ENCODE measurements at regions not wholly inside any gene's neighbourhood (a gene's known extent, or its start where the extent isn't known, plus 50 kb on each side); places are given as distances from the start of the nearest gene placed in this dataset.

DNA sequence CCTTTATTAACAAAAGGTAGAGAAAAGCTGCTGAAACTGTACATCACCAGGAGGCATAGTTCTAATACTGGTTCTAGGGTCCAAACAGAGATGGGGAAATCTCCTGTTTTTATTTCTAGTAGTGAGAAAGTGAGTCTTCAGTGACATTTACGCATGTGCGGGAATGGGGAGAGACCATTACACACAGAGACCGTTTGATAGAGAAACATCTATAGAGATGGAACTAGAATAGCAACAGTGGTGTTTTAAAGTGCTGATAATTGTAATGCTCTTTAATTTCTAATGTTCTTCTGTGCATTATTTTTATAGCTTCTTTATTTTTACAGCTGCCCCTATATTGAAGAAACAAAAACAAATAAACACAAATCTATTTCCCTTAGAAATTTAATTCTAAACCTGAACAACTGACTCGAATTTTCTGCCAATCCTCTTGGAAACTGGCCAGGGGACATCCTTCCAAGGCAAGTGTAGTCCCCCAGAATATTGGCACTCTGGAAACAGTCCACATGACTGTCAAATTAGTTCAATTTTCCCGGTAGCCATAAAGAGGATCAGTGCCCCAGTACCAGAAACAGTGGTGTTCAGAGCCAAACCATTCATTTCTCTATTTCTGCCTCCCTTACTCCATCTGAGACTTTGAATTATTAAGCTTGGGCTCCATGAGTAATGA, 260.9 kb downstream of the ICOS start:
- TF ChIP-seq, protein P1, sequence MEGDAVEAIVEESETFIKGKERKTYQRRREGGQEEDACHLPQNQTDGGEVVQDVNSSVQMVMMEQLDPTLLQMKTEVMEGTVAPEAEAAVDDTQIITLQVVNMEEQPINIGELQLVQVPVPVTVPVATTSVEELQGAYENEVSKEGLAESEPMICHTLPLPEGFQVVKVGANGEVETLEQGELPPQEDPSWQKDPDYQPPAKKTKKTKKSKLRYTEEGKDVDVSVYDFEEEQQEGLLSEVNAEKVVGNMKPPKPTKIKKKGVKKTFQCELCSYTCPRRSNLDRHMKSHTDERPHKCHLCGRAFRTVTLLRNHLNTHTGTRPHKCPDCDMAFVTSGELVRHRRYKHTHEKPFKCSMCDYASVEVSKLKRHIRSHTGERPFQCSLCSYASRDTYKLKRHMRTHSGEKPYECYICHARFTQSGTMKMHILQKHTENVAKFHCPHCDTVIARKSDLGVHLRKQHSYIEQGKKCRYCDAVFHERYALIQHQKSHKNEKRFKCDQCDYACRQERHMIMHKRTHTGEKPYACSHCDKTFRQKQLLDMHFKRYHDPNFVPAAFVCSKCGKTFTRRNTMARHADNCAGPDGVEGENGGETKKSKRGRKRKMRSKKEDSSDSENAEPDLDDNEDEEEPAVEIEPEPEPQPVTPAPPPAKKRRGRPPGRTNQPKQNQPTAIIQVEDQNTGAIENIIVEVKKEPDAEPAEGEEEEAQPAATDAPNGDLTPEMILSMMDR (IDR thresholded peaks at IDR 0.05; ENCODE audit: extremely low read depth, missing control alignments): no peak

DNA sequence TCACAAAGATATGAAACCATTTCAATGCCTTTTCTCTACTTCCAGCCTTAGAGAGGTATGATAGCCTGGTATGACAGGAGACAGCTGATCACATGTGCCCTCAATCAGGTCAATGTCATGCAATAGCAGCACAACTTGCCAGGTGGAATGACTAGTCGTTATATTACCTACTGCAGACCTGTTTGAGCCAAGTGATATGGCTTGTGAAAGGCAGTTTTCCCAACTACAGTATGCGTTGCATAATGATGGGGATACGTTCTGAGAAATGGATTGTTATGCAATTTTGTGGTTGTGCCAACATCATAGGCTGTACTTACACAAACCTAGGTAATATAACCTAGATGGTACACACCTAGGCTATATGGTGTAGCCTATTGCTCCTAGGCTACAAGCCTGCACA, 262.8 kb downstream of the ICOS start:
- DNase-seq (ENCODE audit: low spot score): no peak
- TF ChIP-seq, protein P1 (IDR thresholded peaks at IDR 0.05; ENCODE audit: extremely low read depth, missing control alignments): no peak

More for the DNA sequence above, 260.9 kb downstream of the ICOS start:
- no peak for DNase-seq (ENCODE audit: low spot score)

DNA sequence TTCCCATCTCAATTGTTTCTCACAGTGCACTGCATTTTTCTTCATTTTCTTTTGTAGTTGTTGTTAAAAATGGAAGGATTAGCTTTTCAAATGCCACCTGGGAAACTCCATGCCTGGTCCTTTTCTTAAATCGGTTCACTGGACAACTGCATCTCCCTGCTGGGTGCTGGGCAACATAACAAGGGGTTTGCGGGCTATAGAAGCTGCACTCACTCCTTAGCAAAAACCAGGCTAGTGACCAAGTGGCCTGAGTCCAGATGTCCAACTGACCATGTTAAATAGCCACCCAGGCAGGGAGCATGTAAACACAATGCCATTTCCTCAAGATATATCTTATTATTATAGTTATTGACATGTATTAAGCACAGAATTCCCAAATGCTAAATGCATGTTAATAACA, 264.9 kb downstream of the ICOS start:
- DNase-seq (ENCODE audit: low spot score): no peak
- TF ChIP-seq, protein P1 (IDR thresholded peaks at IDR 0.05; ENCODE audit: extremely low read depth, missing control alignments): no peak

DNA sequence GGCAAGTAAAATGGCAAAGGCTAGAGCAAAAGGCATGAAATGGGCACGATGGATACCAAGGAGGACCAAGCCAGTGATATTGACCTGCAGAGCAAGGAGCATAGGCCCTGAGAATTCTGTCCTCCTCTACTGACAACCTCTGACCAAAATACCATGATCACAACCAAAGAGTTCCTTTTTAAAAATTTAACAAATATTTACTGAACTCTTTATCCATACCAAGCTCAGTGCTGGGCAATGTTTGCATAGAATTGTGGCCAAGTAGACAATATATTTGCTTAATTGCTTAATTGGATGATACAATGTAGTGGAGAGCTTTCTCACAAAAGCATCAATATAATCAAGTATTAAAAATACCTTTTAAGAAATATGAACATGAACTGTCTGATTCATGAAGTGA, 265.7 kb downstream of the ICOS start:
- TF ChIP-seq, protein P1 (IDR thresholded peaks at IDR 0.05; ENCODE audit: extremely low read depth, missing control alignments): no peak
- no peak for DNase-seq (ENCODE audit: low spot score)

DNA sequence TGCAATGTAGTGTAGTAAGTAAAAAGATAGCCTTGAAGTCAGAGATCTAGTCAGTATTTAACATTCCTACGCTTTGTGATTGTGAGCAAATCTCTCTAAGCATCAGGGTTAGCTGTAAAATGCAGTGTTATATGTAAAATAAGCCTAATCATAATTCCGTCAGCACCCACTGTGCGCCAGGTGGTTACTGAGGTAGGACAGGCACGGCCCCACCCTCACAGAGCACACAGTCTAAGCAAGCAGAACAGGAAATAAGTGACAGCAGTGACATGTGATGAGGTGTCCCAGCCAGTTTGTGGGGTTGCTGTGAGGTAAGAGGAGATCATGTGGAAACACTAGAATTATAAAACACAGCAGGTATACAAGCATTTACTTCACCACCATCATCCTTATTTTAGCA, 267.1 kb downstream of the ICOS start:
- no peak for DNase-seq (ENCODE audit: low spot score)
- TF ChIP-seq, protein P1 (IDR thresholded peaks at IDR 0.05; ENCODE audit: extremely low read depth, missing control alignments): no peak

DNA sequence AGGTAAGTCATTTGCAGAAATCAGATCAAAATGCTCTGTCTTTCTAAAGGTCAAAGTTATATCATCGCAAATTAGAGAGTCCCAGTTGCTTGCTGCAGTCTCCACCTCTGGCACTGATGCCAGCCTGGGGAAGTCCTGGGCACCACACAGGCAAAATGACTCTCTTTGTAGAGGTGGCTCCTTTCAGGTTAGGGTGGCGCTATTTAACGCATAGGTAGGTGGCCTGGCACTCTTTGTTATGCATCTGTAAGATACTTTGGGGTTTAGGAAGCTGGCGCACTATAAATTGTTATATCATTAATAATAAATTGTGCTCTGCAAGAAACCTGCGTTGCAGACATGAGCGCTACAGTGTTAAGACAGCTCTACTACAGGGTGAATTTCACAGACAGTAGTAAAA, 268.5 kb downstream of the ICOS start:
- DNase-seq (ENCODE audit: low spot score): no peak
- TF ChIP-seq, protein P1 (IDR thresholded peaks at IDR 0.05; ENCODE audit: extremely low read depth, missing control alignments): no peak

DNA sequence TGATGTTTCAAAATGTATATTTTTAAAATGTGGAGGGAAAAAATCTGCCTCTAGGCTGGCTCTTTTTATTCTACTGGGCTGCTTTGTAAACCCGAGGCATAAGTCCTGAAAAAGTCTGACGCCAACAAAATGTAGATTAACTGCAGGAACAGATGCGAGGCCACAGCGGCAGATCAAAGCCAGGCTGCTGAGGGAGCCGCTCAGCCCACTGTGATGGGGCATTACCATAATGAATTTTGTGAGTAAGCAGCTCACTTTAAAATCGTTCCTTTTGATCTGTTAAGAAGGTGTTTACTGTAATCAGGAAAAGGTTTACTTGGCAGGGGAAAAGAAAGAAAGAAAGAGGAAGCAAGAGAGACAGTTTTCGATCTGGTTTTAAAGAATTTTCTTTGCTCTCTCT, 269.0 kb downstream of the ICOS start:
- TF ChIP-seq, protein P1 (IDR thresholded peaks at IDR 0.05; ENCODE audit: extremely low read depth, missing control alignments): no peak
- no peak for DNase-seq (ENCODE audit: low spot score)

Measured in GM20000 (cell line).